Gastroesophageal sphincter (tissue), 3 donors: ENCODE measurements at regions not wholly inside any gene's neighbourhood (a gene's known extent, or its start where the extent isn't known, plus 50 kb on each side); places are given as distances from the start of the nearest gene placed in this dataset.
"Not testable (repeated sequence)": the region's sequence is repeated elsewhere in the genome, so short reads cannot be mapped to it uniquely, and the experiment has no call there.

Experiments
- EP300 ChIP-seq: sonication (generic); formaldehyde crosslinking; IDR thresholded peaks from one replicate; pipeline ENCODE4 v1.6.1; 2017; ENCODE audit warnings: antibody characterized with exemption, mild to moderate bottlenecking
- POLR2AphosphoS5 ChIP-seq: sonication (generic); formaldehyde crosslinking; IDR thresholded peaks from one replicate; pipeline ENCODE4 v1.6.1; 2017; ENCODE audit warnings: antibody characterized with exemption
- TF ChIP-seq, protein P1 (sequence below), 4 experiments: fragments of 200-600 bp in 2 of 4; fragments of 450-650 bp in 2 of 4; sonication (generic) in 1 of 4; IDR thresholded peaks; one replicate each; pipeline ENCODE4 v1.5.1; 2017 to 2019; ENCODE audit warnings: antibody characterized with exemption in 4 of 4, mild to moderate bottlenecking in 2 of 4, moderate library complexity in 2 of 4

DNA sequence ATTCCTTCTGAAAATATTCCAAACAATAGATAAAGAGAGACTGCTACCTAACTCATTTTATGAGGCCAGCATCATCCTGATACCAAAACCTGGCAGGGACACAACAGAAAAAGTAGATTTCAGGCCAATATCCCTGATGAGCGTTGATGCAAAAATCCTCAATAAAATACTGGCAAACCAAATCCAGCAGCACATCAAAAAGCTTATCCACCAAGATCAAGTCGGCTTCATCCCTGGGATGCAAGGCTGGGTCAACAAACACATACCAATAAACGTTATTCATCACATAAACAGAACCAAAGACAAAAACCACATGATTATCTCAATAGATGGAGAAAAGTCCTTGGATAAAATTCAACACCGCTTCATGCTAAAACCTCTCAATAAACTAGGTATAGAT lies 170.6 kb downstream of the KIT start:
- TF ChIP-seq, protein P1, sequence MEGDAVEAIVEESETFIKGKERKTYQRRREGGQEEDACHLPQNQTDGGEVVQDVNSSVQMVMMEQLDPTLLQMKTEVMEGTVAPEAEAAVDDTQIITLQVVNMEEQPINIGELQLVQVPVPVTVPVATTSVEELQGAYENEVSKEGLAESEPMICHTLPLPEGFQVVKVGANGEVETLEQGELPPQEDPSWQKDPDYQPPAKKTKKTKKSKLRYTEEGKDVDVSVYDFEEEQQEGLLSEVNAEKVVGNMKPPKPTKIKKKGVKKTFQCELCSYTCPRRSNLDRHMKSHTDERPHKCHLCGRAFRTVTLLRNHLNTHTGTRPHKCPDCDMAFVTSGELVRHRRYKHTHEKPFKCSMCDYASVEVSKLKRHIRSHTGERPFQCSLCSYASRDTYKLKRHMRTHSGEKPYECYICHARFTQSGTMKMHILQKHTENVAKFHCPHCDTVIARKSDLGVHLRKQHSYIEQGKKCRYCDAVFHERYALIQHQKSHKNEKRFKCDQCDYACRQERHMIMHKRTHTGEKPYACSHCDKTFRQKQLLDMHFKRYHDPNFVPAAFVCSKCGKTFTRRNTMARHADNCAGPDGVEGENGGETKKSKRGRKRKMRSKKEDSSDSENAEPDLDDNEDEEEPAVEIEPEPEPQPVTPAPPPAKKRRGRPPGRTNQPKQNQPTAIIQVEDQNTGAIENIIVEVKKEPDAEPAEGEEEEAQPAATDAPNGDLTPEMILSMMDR (IDR thresholded peaks at IDR 0.05) = not testable (repeated sequence)
- TF ChIP-seq EP300, POLR2AphosphoS5: not testable (repeated sequence)
